ENCODE measurements at regions not wholly inside any gene's neighbourhood (a gene's known extent, or its start where the extent isn't known, plus 50 kb on each side); places are given as distances from the start of the nearest gene placed in this dataset.

GRCh38 chr9:32220750-32221149 is 163.7 kb upstream of the ACO1 start:
- no peak for TF ChIP-seq CTCF (IDR thresholded peaks at IDR 0.05)
- TF ChIP-seq POLR2A (IDR thresholded peaks at IDR 0.05; ENCODE audit: low read depth), result no peak
- no peak for TF ChIP-seq EP300 (IDR thresholded peaks at IDR 0.05)
- TF ChIP-seq POLR2AphosphoS5 (IDR thresholded peaks at IDR 0.05), result no peak

All from esophagus muscularis mucosa (tissue), 4 donors.